ENCODE measurements at regions not wholly inside any gene's neighbourhood (a gene's known extent, or its start where the extent isn't known, plus 50 kb on each side); places are given as distances from the start of the nearest gene placed in this dataset.
"Not testable (repeated sequence)": the region's sequence is repeated elsewhere in the genome, so short reads cannot be mapped to it uniquely, and the experiment has no call there.

GRCh38 chr9:39503178-39503577 lies 147.7 kb downstream of the SPATA31A1 start:
- TF ChIP-seq CTCF (IDR thresholded peaks at IDR 0.05 in 2 of 3, conservative IDR thresholded peaks at IDR 0.05 in 1 of 3; ENCODE audit: control insufficient read depth in 2 of 3, extremely low read depth in 1 of 3, insufficient read depth in 1 of 3, low read depth in 3 of 3, low read length in 3 of 3); NBN (IDR thresholded peaks at IDR 0.05): not testable (repeated sequence)

Measured in GM12878 (cell line).